Osteoblast (primary cell): ENCODE measurements at regions not wholly inside any gene's neighbourhood (a gene's known extent, or its start where the extent isn't known, plus 50 kb on each side); places are given as distances from the start of the nearest gene placed in this dataset.

ENCODE experiments used
- DNase-seq: peaks from one replicate; pipeline ENCODE4 v3.0.0; 2011; ENCODE audit warnings: low spot score, mixed read lengths; ENCODE audit not compliant: insufficient read length; ENCODE audit errors: missing footprints
- H2AFZ ChIP-seq: 2 replicates; pipeline ENCODE4 v1.6.0; 2011; ENCODE audit warnings: mild to moderate bottlenecking, low read length
- H3K27ac ChIP-seq: 2 replicates; pipeline ENCODE4 v1.5.1; 2011; ENCODE audit warnings: mild to moderate bottlenecking, low read depth, low read length, moderate library complexity
- H3K27me3 ChIP-seq: 2 replicates; pipeline ENCODE4 v1.6.0; 2012; ENCODE audit warnings: mild to moderate bottlenecking, control low read depth, inconsistent platforms, low read length, moderate library complexity; ENCODE audit not compliant: insufficient read depth
- H3K36me3 ChIP-seq: 2 replicates; pipeline ENCODE4 v1.5.1; 2011; ENCODE audit warnings: mild to moderate bottlenecking, low read length, control low read depth, moderate library complexity; ENCODE audit not compliant: insufficient read depth
- H3K4me1 ChIP-seq: 2 replicates; pipeline ENCODE4 v1.5.1; 2011; ENCODE audit warnings: mild to moderate bottlenecking, low read length, control low read depth, moderate library complexity; ENCODE audit not compliant: insufficient read depth
- H3K4me2 ChIP-seq: 2 replicates; pipeline ENCODE4 v1.6.0; 2011; ENCODE audit warnings: mild to moderate bottlenecking, low read length; ENCODE audit not compliant: insufficient read depth
- H3K4me3 ChIP-seq: fragments of 200-600 bp; sonication (generic); 3 replicates; pipeline ENCODE4 v1.5.1; 2012; ENCODE audit warnings: mild to moderate bottlenecking, low read length, inconsistent platforms; ENCODE audit not compliant: insufficient read depth
- H3K79me2 ChIP-seq: 2 replicates; pipeline ENCODE4 v1.6.0; 2012; ENCODE audit warnings: mild to moderate bottlenecking, low read length, control low read depth, inconsistent platforms; ENCODE audit not compliant: insufficient read depth
- H3K9me3 ChIP-seq: 2 replicates; pipeline ENCODE4 v1.5.1; 2011; ENCODE audit warnings: low read depth, low read length, control low read depth
- H4K20me1 ChIP-seq: 2 replicates; pipeline ENCODE4 v1.6.0; 2012; ENCODE audit warnings: mild to moderate bottlenecking, low read length, control low read depth; ENCODE audit not compliant: insufficient read depth
- TF ChIP-seq, protein P1 (sequence below): IDR thresholded peaks from 2 replicates; pipeline ENCODE4 v1.5.1; 2011; ENCODE audit warnings: mild to moderate bottlenecking, low read depth, low read length, moderate library complexity; ENCODE audit errors: extremely low read depth

GRCh38 chr4:164304101-164304639, 449.8 kb upstream of the SMIM31 start:
- Histone ChIP-seq H3K27ac (no peak overlapping the region), H3K4me1 (no peaks in the 10 kb centered on the region), H3K36me3 (no peaks in the 10 kb centered on the region), H4K20me1 (no peaks in the 10 kb centered on the region), H2AFZ (no peak overlapping the region), H3K79me2 (no peaks in the 10 kb centered on the region), H3K9me3 (no peaks in the 10 kb centered on the region), H3K4me2 (no peak overlapping the region), H3K27me3 (no peaks in the 10 kb centered on the region), H3K4me3 (no peak overlapping the region)
- no peak for DNase-seq
- TF ChIP-seq, protein P1, sequence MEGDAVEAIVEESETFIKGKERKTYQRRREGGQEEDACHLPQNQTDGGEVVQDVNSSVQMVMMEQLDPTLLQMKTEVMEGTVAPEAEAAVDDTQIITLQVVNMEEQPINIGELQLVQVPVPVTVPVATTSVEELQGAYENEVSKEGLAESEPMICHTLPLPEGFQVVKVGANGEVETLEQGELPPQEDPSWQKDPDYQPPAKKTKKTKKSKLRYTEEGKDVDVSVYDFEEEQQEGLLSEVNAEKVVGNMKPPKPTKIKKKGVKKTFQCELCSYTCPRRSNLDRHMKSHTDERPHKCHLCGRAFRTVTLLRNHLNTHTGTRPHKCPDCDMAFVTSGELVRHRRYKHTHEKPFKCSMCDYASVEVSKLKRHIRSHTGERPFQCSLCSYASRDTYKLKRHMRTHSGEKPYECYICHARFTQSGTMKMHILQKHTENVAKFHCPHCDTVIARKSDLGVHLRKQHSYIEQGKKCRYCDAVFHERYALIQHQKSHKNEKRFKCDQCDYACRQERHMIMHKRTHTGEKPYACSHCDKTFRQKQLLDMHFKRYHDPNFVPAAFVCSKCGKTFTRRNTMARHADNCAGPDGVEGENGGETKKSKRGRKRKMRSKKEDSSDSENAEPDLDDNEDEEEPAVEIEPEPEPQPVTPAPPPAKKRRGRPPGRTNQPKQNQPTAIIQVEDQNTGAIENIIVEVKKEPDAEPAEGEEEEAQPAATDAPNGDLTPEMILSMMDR, result no peak

GRCh38 chr4:164304861-164305260, 449.1 kb upstream of the SMIM31 start:
- Histone ChIP-seq H3K27me3 (no peaks in the 10 kb centered on the region), H3K4me1 (no peaks in the 10 kb centered on the region), H3K36me3 (no peaks in the 10 kb centered on the region), H3K79me2 (no peaks in the 10 kb centered on the region), H3K4me2 (no peak overlapping the region), H4K20me1 (no peaks in the 10 kb centered on the region), H3K27ac (no peak overlapping the region), H2AFZ (no peak overlapping the region), H3K9me3 (no peaks in the 10 kb centered on the region), H3K4me3 (no peak overlapping the region)
- DNase-seq, result no peak
- TF ChIP-seq, protein P1, result no peak

DNA sequence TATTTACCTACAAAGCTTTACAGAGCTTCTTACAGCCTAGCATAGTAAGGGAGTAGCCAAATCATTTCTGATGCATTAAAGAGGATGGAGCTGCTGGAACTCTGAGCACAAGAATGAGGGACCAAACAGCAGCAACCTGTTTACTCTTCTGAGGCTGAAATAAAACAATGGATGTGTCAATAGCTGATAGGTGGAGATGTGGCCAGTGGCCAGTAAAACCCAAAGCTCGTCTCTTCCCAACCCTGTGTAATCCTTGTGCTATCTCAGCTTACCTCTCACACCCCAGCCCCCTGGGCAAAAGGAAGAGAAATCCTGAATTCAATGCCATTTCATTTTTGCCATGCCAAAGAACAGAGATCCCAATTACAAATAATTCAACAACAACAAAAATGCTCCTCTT, 446.7 kb upstream of the SMIM31 start:
- Histone ChIP-seq H3K79me2 (no peaks in the 10 kb centered on the region), H2AFZ (no peak overlapping the region), H3K9me3 (no peaks in the 10 kb centered on the region), H3K27me3 (no peaks in the 10 kb centered on the region), H3K4me1 (no peaks in the 10 kb centered on the region), H4K20me1 (no peaks in the 10 kb centered on the region), H3K4me2 (no peak overlapping the region), H3K27ac (no peak overlapping the region), H3K4me3 (no peak overlapping the region), H3K36me3 (no peaks in the 10 kb centered on the region)
- TF ChIP-seq, protein P1, result no peak
- no peak for DNase-seq

GRCh38 chr4:164312671-164313070, 441.3 kb upstream of the SMIM31 start:
- no peak for DNase-seq
- no peaks in the 10 kb centered on the region for H3K4me1 ChIP-seq
- H3K9me3 ChIP-seq, result no peaks in the 10 kb centered on the region
- no peaks in the 10 kb centered on the region for H3K27me3 ChIP-seq
- H3K36me3 ChIP-seq, result no peaks in the 10 kb centered on the region
- no peaks in the 10 kb centered on the region for H4K20me1 ChIP-seq
- no peak overlapping the region for H3K4me2 ChIP-seq
- TF ChIP-seq, protein P1, result no peak
- H2AFZ ChIP-seq, result no peak overlapping the region
- H3K27ac ChIP-seq, result no peak overlapping the region
- no peaks in the 10 kb centered on the region for H3K79me2 ChIP-seq
- no peak overlapping the region for H3K4me3 ChIP-seq
